ENCODE measurements at regions not wholly inside any gene's neighbourhood (a gene's known extent, or its start where the extent isn't known, plus 50 kb on each side); places are given as distances from the start of the nearest gene placed in this dataset.

- Histone ChIP-seq H3K27ac (peak overlapping the region in 1 of 4 donors; percentile 90), H3K36me3 (no peaks in the 10 kb centered on the region), H3K27me3 (no peaks in the 10 kb centered on the region), H3K9me3 (no peaks in the 10 kb centered on the region), H3K4me3 (peak overlapping the region in 1 of 4 donors; percentile 45), H3K4me1 (no peaks in the 10 kb centered on the region)
- no peak for DNase-seq
- TF ChIP-seq POLR2A (IDR thresholded peaks at IDR 0.05) (no peak), CTCF (IDR thresholded peaks at IDR 0.05) (no peak)
Observed at GRCh38 chr11:121721961-121722360, 269.2 kb upstream of the SORL1-AS1 start.

GRCh38 chr11:121721448-121721847 lies 268.7 kb upstream of the SORL1-AS1 start:
- H3K9me3 ChIP-seq = no peaks in the 10 kb centered on the region

GRCh38 chr11:121717296-121717695 lies 264.5 kb upstream of the SORL1-AS1 start:
- no peaks in the 10 kb centered on the region for H3K27me3 ChIP-seq
- no peaks in the 10 kb centered on the region for H3K9me3 ChIP-seq
- TF ChIP-seq POLR2A (IDR thresholded peaks at IDR 0.05) = no peak
- no peak for TF ChIP-seq CTCF (IDR thresholded peaks at IDR 0.05)
- H3K36me3 ChIP-seq = no peaks in the 10 kb centered on the region
- no peaks in the 10 kb centered on the region for H3K4me1 ChIP-seq
- DNase-seq = no peak
- no peak overlapping the region for H3K27ac ChIP-seq
- no peak overlapping the region for H3K4me3 ChIP-seq

More at GRCh38 chr11:121721448-121721847, 268.7 kb upstream of the SORL1-AS1 start:
- Histone ChIP-seq H3K36me3 (no peaks in the 10 kb centered on the region), H3K4me1 (no peaks in the 10 kb centered on the region), H3K27ac (peak overlapping the region in 1 of 4 donors; percentile 90), H3K27me3 (no peaks in the 10 kb centered on the region), H3K4me3 (no peak overlapping the region)
- TF ChIP-seq CTCF (IDR thresholded peaks at IDR 0.05) = no peak
- TF ChIP-seq POLR2A (IDR thresholded peaks at IDR 0.05) = no peak
- no peak for DNase-seq

- Histone ChIP-seq H3K9me3 (no peaks in the 10 kb centered on the region), H3K36me3 (no peaks in the 10 kb centered on the region), H3K27ac (no peak overlapping the region), H3K4me3 (no peak overlapping the region), H3K4me1 (no peaks in the 10 kb centered on the region), H3K27me3 (no peaks in the 10 kb centered on the region)
- no peak for TF ChIP-seq CTCF (IDR thresholded peaks at IDR 0.05)
- TF ChIP-seq POLR2A (IDR thresholded peaks at IDR 0.05) = no peak
- DNase-seq = no peak
Observed at GRCh38 chr11:121716060-121716459, 263.3 kb upstream of the SORL1-AS1 start.

- Histone ChIP-seq H3K27me3 (no peaks in the 10 kb centered on the region), H3K36me3 (no peaks in the 10 kb centered on the region), H3K4me3 (no peak overlapping the region), H3K4me1 (no peaks in the 10 kb centered on the region), H3K27ac (no peak overlapping the region), H3K9me3 (no peaks in the 10 kb centered on the region)
- no peak for DNase-seq
- TF ChIP-seq POLR2A (IDR thresholded peaks at IDR 0.05) (no peak), CTCF (IDR thresholded peaks at IDR 0.05) (no peak)
Observed at GRCh38 chr11:121715405-121715804, 262.6 kb upstream of the SORL1-AS1 start.

GRCh38 chr11:121714351-121714750 lies 261.6 kb upstream of the SORL1-AS1 start:
- Histone ChIP-seq H3K27me3 (no peaks in the 10 kb centered on the region), H3K36me3 (no peaks in the 10 kb centered on the region), H3K27ac (no peak overlapping the region), H3K4me3 (no peak overlapping the region), H3K9me3 (no peaks in the 10 kb centered on the region), H3K4me1 (no peaks in the 10 kb centered on the region)
- TF ChIP-seq CTCF (IDR thresholded peaks at IDR 0.05) (no peak), POLR2A (IDR thresholded peaks at IDR 0.05) (no peak)
- DNase-seq = no peak

Measured in Peyer's patch (tissue), 4 donors.